Astrocyte of the cerebellum (primary cell): ENCODE measurements at regions not wholly inside any gene's neighbourhood (a gene's known extent, or its start where the extent isn't known, plus 50 kb on each side); places are given as distances from the start of the nearest gene placed in this dataset.
A peak's percentile ranks its signal among the peaks of the same experiment; 100 is the strongest.

Experiments used
- DNase-seq: peaks from one replicate; pipeline ENCODE4 v3.0.0-alpha.2; 2011; ENCODE audit warnings: low read depth
- H3K4me3 ChIP-seq: 2 replicates; pipeline ENCODE4 v1.5.1; 2011; ENCODE audit warnings: mild to moderate bottlenecking, low read depth, low read length, moderate library complexity
- in situ Hi-C: cut with HindIII; loops from 2 replicates; pipeline ENCODE4 v1.10.0; 2017; ENCODE audit warnings: low sequenced_read_pairs
- TF ChIP-seq, protein P1 (sequence below): IDR thresholded peaks from 2 replicates; pipeline ENCODE4 v1.5.1; 2012; ENCODE audit warnings: low read length, low read depth, moderate library complexity, mild to moderate bottlenecking; ENCODE audit errors: missing control alignments

DNA sequence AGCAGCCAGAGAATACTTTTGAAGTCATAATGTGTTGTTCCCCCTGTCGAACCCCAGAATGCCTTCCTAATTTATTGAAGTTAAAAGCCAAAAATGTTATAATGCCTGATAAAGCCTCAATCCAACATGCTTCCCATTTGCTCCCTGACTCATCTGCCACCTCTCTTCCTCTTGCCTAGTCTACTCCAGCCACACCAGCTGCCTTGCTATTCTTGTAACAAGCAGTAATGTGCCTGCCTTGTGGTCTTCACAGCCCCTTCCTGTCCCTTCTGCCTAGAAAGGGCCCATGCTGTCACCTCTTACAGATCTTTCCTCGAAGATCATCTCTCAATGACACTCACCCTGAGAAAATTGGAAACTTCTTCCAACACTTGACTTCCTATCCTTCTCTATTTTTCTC lies 231.6 kb upstream of the CDH2 start:
- in situ Hi-C loops = no loop called here

GRCh38 chr18:28407681-28408080 lies 230.8 kb upstream of the CDH2 start:
- H3K4me3 ChIP-seq = no peak overlapping the region
- in situ Hi-C loops = no loop called here
- TF ChIP-seq, protein P1, sequence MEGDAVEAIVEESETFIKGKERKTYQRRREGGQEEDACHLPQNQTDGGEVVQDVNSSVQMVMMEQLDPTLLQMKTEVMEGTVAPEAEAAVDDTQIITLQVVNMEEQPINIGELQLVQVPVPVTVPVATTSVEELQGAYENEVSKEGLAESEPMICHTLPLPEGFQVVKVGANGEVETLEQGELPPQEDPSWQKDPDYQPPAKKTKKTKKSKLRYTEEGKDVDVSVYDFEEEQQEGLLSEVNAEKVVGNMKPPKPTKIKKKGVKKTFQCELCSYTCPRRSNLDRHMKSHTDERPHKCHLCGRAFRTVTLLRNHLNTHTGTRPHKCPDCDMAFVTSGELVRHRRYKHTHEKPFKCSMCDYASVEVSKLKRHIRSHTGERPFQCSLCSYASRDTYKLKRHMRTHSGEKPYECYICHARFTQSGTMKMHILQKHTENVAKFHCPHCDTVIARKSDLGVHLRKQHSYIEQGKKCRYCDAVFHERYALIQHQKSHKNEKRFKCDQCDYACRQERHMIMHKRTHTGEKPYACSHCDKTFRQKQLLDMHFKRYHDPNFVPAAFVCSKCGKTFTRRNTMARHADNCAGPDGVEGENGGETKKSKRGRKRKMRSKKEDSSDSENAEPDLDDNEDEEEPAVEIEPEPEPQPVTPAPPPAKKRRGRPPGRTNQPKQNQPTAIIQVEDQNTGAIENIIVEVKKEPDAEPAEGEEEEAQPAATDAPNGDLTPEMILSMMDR = no peak
- peak; percentile 57 for DNase-seq

More for the DNA sequence above, 231.6 kb upstream of the CDH2 start:
- TF ChIP-seq, protein P1 = no peak
- no peak for DNase-seq
- no peak overlapping the region for H3K4me3 ChIP-seq

GRCh38 chr18:28406533-28406932 lies 229.6 kb upstream of the CDH2 start:
- DNase-seq = no peak
- no peak overlapping the region for H3K4me3 ChIP-seq
- in situ Hi-C loops = no loop called here
- TF ChIP-seq, protein P1 = no peak

DNA sequence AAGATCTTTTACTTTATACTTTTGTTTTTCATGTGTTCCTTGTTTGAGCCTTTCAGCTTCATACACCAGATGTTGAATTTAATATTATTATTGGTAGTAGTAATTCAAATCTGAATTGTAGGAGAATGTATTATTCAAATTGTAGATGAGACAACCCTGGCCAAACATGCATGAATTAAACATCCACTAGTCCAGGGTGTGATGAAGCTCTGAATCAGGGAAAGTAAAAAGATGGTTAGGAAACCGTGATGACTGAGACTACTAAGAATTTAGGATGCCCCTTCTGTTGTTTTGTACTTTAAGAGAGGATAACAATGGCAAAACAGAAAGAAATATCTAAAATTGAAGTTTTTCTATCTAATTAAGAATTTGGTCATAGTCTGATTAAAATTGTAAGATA lies 227.8 kb upstream of the CDH2 start:
- in situ Hi-C loops = no loop called here
- TF ChIP-seq, protein P1 = no peak
- no peak overlapping the region for H3K4me3 ChIP-seq
- no peak for DNase-seq

DNA sequence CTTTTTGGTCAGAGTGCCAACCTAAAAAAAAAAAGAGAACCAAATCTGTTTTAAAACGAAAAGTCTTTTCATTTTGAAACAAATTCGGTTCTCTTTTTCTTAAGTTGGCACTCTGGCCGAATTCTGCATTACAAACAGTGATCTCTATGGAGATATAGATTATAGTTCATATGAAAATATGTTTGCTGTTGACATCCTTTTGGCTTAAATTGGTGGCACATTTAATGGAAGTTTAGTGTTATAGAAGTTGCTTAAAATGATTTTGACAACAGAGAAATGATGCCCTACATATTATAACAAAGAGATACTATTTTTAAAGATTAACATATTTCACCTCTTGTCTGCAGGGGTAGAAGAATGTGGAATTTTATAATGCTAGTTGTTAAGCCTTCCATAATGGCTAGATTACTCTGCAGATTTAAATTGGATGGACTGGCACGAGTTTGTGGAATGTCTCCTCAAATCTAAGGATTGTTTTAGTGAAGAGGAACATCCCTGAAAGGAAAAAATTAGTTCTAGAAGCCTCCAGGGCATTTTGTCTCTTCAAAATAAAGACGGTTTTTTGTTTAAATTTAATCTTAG lies 222.9 kb upstream of the CDH2 start:
- DNase-seq = no peak
- H3K4me3 ChIP-seq = no peak overlapping the region
- in situ Hi-C loops = no loop called here
- TF ChIP-seq, protein P1 = no peak

GRCh38 chr18:28398471-28398870 lies 221.5 kb upstream of the CDH2 start:
- no peak overlapping the region for H3K4me3 ChIP-seq
- DNase-seq = no peak
- in situ Hi-C loops = no loop called here
- TF ChIP-seq, protein P1 = no peak

GRCh38 chr18:28390022-28390421 lies 213.1 kb upstream of the CDH2 start:
- DNase-seq = no peak
- no peak overlapping the region for H3K4me3 ChIP-seq
- TF ChIP-seq, protein P1 = no peak
- in situ Hi-C loops = no loop called here
